ENCODE measurements at regions not wholly inside any gene's neighbourhood (a gene's known extent, or its start where the extent isn't known, plus 50 kb on each side); places are given as distances from the start of the nearest gene placed in this dataset.

GRCh38 chr9:127561491-127562278 is 50.4 kb upstream of the STXBP1 start (continued):
- no peak for TF ChIP-seq GTF3C2 (IDR thresholded peaks at IDR 0.05; ENCODE audit: borderline replicate concordance, extremely low read depth, insufficient read length)
- TF ChIP-seq FOXP1 (CRISPR knock-in tag; IDR thresholded peaks at IDR 0.05): no peak
- TF ChIP-seq ZNF695 (CRISPR knock-in tag; IDR thresholded peaks at IDR 0.05): no peak
- no peak for TF ChIP-seq ZNF316 (IDR thresholded peaks at IDR 0.05)
- no peak for TF ChIP-seq ZNF354B (CRISPR knock-in tag; IDR thresholded peaks at IDR 0.05)
- TF ChIP-seq IFI16 (CRISPR knock-in tag; IDR thresholded peaks at IDR 0.05): no peak
- TF ChIP-seq ZNF41 (CRISPR knock-in tag; conservative IDR thresholded peaks at IDR 0.05): no peak
- TF ChIP-seq GATAD2A (IDR thresholded peaks at IDR 0.05): no peak
- no peak for TF ChIP-seq CCAR2 (IDR thresholded peaks at IDR 0.05; ENCODE audit: low read depth, low read length)
- TF ChIP-seq CTBP1 (IDR thresholded peaks at IDR 0.05; ENCODE audit: borderline replicate concordance): peak; percentile 90
- TF ChIP-seq NEUROD1 (IDR thresholded peaks at IDR 0.05; ENCODE audit: borderline replicate concordance, low read depth, low read length, partially characterized antibody): peak; percentile 65
- no peak for TF ChIP-seq WHSC1 (IDR thresholded peaks at IDR 0.05; ENCODE audit: low read length)
- TF ChIP-seq KLF1 (tag; IDR thresholded peaks at IDR 0.05): no peak
- TF ChIP-seq FIP1L1 (IDR thresholded peaks at IDR 0.05; ENCODE audit: low read depth, low read length, poor library complexity, severe bottlenecking): no peak
- TF ChIP-seq TCF3 (CRISPR knock-in tag; IDR thresholded peaks at IDR 0.05): no peak
- TF ChIP-seq ZNF395 (CRISPR knock-in tag; IDR thresholded peaks at IDR 0.05): peak; percentile 24
- no peak for TF ChIP-seq FOXA3 (CRISPR knock-in tag; conservative IDR thresholded peaks at IDR 0.05 in 1 of 2, IDR thresholded peaks at IDR 0.05 in 1 of 2)
- TF ChIP-seq ZBTB9 (CRISPR knock-in tag; IDR thresholded peaks at IDR 0.05): no peak
- TF ChIP-seq KDM1A (IDR thresholded peaks at IDR 0.05): peak; percentile 66 to 75; a peak in 3 of 4 replicates
- no peak for TF ChIP-seq GTF2E2 (tag; IDR thresholded peaks at IDR 0.05)
- TF ChIP-seq ERF (CRISPR knock-in tag; IDR thresholded peaks at IDR 0.05): no peak
- TF ChIP-seq EP400 (IDR thresholded peaks at IDR 0.05): no peak
